PC-3 (cell line): ENCODE measurements at regions not wholly inside any gene's neighbourhood (a gene's known extent, or its start where the extent isn't known, plus 50 kb on each side); places are given as distances from the start of the nearest gene placed in this dataset.

Experiments used
- ATAC-seq: fragments of 200-7000 bp; cut with Tn5 transposase; 2 replicates; pipeline ENCODE4 v1.9.1; 2020; ENCODE audit warnings: mild to moderate bottlenecking, moderate library complexity
- BruUV-seq: library from RNA; stranded (reverse); fragments of 400-500 nt; replicated peaks from 2 replicates; lab custom pipeline; 2021; lab: Mats Ljungman, UMichigan
- CTCF ChIA-PET: fragments of 300-600 bp; sonication (Branson Sonifier 250); formaldehyde crosslinking; loops from one replicate; lab custom pipeline; 2022; ENCODE audit warnings: antibody characterized with exemption; lab: Charles Lee
- POLR2A ChIA-PET: fragments of 300-600 bp; sonication (Branson Sonifier 250); formaldehyde crosslinking; loops from one replicate; lab custom pipeline; 2022; ENCODE audit warnings: antibody characterized with exemption; ENCODE audit not compliant: unreplicated experiment; lab: Charles Lee
- DNase-seq: peaks from one replicate; pipeline ENCODE4 v3.0.0-alpha.2; 2015
- H2AFZ ChIP-seq: fragments of 300-600 bp; sonication (generic); 2 replicates; pipeline ENCODE4 v1.6.0; 2016; ENCODE audit warnings: antibody characterized with exemption, low read length
- H3F3A ChIP-seq: fragments of 300-600 bp; sonication (generic); one replicate; pipeline ENCODE4 v1.6.0; 2017; ENCODE audit warnings: antibody characterized with exemption, low read length, control low read depth, mild to moderate bottlenecking; ENCODE audit not compliant: unreplicated experiment
- H3K27ac ChIP-seq: fragments of 300-600 bp; sonication (generic); 2 replicates; pipeline ENCODE4 v1.5.1; 2016; ENCODE audit warnings: mild to moderate bottlenecking, low read length
- H3K27me3 ChIP-seq: fragments of 300-600 bp; sonication (generic); 2 replicates; pipeline ENCODE4 v1.6.1; 2016; ENCODE audit warnings: low read length, mixed read lengths
- H3K36me3 ChIP-seq: fragments of 300-600 bp; sonication (generic); 2 replicates; pipeline ENCODE4 v1.6.1; 2016; ENCODE audit warnings: low read depth, mixed run types, low read length, mixed read lengths
- H3K4me1 ChIP-seq: fragments of 300-600 bp; sonication (generic); 2 replicates; pipeline ENCODE4 v1.5.1; 2016; ENCODE audit warnings: low read length; ENCODE audit not compliant: insufficient read depth
- H3K4me2 ChIP-seq: fragments of 300-600 bp; sonication (generic); 2 replicates; pipeline ENCODE4 v1.6.0; 2016; ENCODE audit warnings: low read length
- H3K4me3 ChIP-seq: fragments of 300-600 bp; sonication (generic); 2 replicates; pipeline ENCODE4 v1.5.1; 2016; ENCODE audit warnings: mild to moderate bottlenecking, low read length, mixed read lengths
- H3K79me2 ChIP-seq: fragments of 300-600 bp; sonication (generic); 2 replicates; pipeline ENCODE4 v1.6.1; 2017; ENCODE audit warnings: low read length, mixed read lengths
- H3K9ac ChIP-seq: fragments of 300-600 bp; sonication (generic); 2 replicates; pipeline ENCODE4 v1.6.0; 2016; ENCODE audit warnings: mild to moderate bottlenecking, low read length
- H3K9me2 ChIP-seq: fragments of 300-600 bp; sonication (generic); replicated peaks from 2 replicates; pipeline ENCODE4 v1.6.1; 2016; ENCODE audit warnings: mixed run types, low read length, mixed read lengths
- H3K9me3 ChIP-seq: fragments of 300-600 bp; sonication (generic); 2 replicates; pipeline ENCODE4 v1.6.1; 2016; ENCODE audit warnings: low read length, mixed read lengths
- H4K20me1 ChIP-seq: fragments of 300-600 bp; sonication (generic); 2 replicates; pipeline ENCODE4 v1.6.1; 2016; ENCODE audit warnings: low read length, mixed read lengths
- EZH2 ChIP-seq: fragments of 300-600 bp; sonication (generic); IDR thresholded peaks from one replicate; pipeline ENCODE4 v1.6.1; 2017; ENCODE audit warnings: antibody characterized with exemption, mild to moderate bottlenecking, low read length; ENCODE audit not compliant: unreplicated experiment
- EZH2phosphoT487 ChIP-seq: fragments of 300-600 bp; sonication (generic); IDR thresholded peaks from 2 replicates; pipeline ENCODE4 v1.6.1; 2018; ENCODE audit warnings: mild to moderate bottlenecking, antibody characterized with exemption, low read length, borderline replicate concordance
- intact Hi-C: fragments of 100-400 bp; cut with micrococcal nuclease; formaldehyde crosslinking; loops from 2 replicates; pipeline ENCODE4 v1.9.0; 2023
- TF ChIP-seq, protein P1 (sequence below): fragments of 300-600 bp; sonication (generic); conservative IDR thresholded peaks from 2 replicates; pipeline ENCODE4 v1.5.1; 2017; ENCODE audit warnings: antibody characterized with exemption, low read depth, mild to moderate bottlenecking, low read length

DNA sequence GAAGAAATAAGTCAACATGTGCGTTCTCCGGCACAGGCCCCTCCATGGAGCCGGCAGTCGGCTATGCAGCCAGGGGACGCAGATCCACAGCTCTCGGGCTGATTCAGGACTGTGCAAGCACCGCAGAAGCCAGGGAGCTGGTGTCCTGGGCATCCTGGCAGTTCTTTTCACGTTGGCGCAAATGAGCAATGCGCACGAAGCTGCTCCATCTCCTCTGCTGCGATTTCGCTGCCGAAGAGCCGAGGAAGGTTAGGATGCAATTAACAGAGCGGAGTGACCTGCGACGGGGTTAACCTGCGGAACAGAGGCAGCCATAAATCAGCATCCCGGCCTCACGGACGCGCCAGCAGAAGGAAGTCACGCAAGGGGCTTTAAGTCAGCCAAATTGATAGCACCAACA, 107.1 kb upstream of the POU3F3 start:
- Histone ChIP-seq H4K20me1 (no peaks in the 10 kb centered on the region), H3K4me3 (no peak overlapping the region), H3K36me3 (no peaks in the 10 kb centered on the region), H2AFZ (no peak overlapping the region), H3K27ac (no peak overlapping the region), H3K79me2 (no peaks in the 10 kb centered on the region), H3K27me3 (peaks cover 65% of the 10 kb centered on the region), H3F3A (no peaks in the 10 kb centered on the region), H3K9me3 (no peaks in the 10 kb centered on the region), H3K4me1 (no peaks in the 10 kb centered on the region), H3K4me2 (no peak overlapping the region), H3K9ac (no peak overlapping the region), H3K9me2 (no peaks in the 10 kb centered on the region)
- ChIA-PET CTCF (no interaction called here), POLR2A (no interaction called here)
- TF ChIP-seq EZH2phosphoT487 (no peak), EZH2 (no peak)
- TF ChIP-seq, protein P1, sequence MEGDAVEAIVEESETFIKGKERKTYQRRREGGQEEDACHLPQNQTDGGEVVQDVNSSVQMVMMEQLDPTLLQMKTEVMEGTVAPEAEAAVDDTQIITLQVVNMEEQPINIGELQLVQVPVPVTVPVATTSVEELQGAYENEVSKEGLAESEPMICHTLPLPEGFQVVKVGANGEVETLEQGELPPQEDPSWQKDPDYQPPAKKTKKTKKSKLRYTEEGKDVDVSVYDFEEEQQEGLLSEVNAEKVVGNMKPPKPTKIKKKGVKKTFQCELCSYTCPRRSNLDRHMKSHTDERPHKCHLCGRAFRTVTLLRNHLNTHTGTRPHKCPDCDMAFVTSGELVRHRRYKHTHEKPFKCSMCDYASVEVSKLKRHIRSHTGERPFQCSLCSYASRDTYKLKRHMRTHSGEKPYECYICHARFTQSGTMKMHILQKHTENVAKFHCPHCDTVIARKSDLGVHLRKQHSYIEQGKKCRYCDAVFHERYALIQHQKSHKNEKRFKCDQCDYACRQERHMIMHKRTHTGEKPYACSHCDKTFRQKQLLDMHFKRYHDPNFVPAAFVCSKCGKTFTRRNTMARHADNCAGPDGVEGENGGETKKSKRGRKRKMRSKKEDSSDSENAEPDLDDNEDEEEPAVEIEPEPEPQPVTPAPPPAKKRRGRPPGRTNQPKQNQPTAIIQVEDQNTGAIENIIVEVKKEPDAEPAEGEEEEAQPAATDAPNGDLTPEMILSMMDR, result no peak
- DNase-seq, result no peak
- intact Hi-C loops, result no loop called here
- no peak for ATAC-seq
- BruUV-seq, result no TSS peak

DNA sequence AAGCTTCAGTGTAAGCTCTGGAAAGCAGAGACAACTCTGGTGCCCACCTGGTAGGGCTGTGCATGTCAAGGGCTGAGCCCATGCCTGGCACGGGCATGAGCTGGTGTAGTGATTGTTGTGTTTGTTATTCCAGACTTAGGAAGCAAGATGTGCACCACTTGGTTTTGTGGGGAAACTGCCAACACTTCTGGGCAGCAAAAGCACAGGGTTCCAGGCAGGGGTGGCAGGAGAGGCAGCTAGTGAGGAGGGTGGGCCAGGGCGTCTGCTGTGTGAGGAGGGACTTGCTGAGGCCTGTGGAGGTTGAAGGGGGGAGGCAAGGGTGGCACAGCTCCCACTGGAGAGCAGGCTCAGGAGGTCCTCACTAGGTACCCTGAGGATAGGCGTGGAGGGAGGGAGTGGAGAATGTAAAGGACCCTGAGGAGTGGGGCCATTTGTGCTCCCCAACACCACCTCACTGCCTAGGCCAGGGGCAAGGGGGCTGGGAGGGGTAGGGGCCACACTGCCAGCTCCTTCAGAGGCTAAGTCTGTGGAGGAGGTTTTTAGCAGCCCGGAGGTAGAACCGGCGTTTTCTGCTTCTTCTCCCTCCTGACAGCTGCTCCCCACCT, 104.0 kb upstream of the POU3F3 start:
- Histone ChIP-seq H3K4me2 (no peak overlapping the region), H3K79me2 (no peaks in the 10 kb centered on the region), H2AFZ (no peak overlapping the region), H3K9ac (no peak overlapping the region), H3K4me3 (no peak overlapping the region), H3F3A (no peaks in the 10 kb centered on the region), H3K9me2 (no peaks in the 10 kb centered on the region), H3K9me3 (no peaks in the 10 kb centered on the region), H3K36me3 (no peaks in the 10 kb centered on the region), H3K27me3 (peaks cover 79% of the 10 kb centered on the region), H4K20me1 (no peaks in the 10 kb centered on the region), H3K4me1 (no peaks in the 10 kb centered on the region), H3K27ac (no peak overlapping the region)
- TF ChIP-seq, protein P1, result no peak
- no TSS peak for BruUV-seq
- DNase-seq (no peak), ATAC-seq (no peak)
- POLR2A ChIA-PET, result no interaction called here
- intact Hi-C loops, result no loop called here
- CTCF ChIA-PET, result no interaction called here

DNA sequence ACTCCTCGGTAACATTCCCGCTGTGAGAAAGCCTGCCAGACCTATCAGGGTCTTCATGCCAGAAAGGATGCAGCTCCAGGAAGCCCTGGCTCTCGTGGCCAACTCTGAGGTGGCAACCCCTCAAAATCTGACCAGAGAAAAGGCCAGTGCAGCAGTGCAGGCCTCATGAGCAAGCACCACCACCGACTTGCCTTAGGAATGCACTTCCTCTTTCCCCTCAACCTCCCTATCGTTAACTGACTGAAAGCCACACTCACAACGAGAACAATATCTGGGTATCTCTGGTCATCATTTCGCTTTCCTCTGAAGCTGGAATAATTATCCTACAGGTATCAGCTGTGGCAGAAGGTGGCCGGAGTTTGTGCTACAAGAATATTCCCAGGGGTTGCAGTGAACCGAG, 101.4 kb upstream of the POU3F3 start:
- no TSS peak for BruUV-seq
- TF ChIP-seq, protein P1, result no peak
- TF ChIP-seq EZH2phosphoT487 (no peak), EZH2 (no peak)
- ChIA-PET POLR2A (interaction anchor here (0.6 kb wide), 1 partner anchor 14 kb away, joined by 6 read pairs; no protein-coding TSS in a partner anchor), CTCF (interaction anchor here (0.5 kb wide), 1 partner anchor 509 kb away, joined by 4 read pairs; no protein-coding TSS in a partner anchor)
- peaks cover 77% of the 10 kb centered on the region for H3K27me3 ChIP-seq
- H3K27ac ChIP-seq, result no peak overlapping the region
- no peaks in the 10 kb centered on the region for H4K20me1 ChIP-seq
- H3K4me2 ChIP-seq, result no peak overlapping the region
- H3K9me2 ChIP-seq, result no peaks in the 10 kb centered on the region
- intact Hi-C loops, result no loop called here
- no peaks in the 10 kb centered on the region for H3K36me3 ChIP-seq
- no peak overlapping the region for H3K4me3 ChIP-seq
- H3K9me3 ChIP-seq, result no peaks in the 10 kb centered on the region
- ATAC-seq (no peak), DNase-seq (no peak)
- H2AFZ ChIP-seq, result no peak overlapping the region
- H3K9ac ChIP-seq, result no peak overlapping the region
- H3K4me1 ChIP-seq, result no peaks in the 10 kb centered on the region
- H3K79me2 ChIP-seq, result no peaks in the 10 kb centered on the region
- H3F3A ChIP-seq, result no peaks in the 10 kb centered on the region
